B cell (primary cell): ENCODE measurements at regions not wholly inside any gene's neighbourhood (a gene's known extent, or its start where the extent isn't known, plus 50 kb on each side); places are given as distances from the start of the nearest gene placed in this dataset.

ENCODE experiments used
- ATAC-seq: fragments of 200-7000 bp; cut with Tn5 transposase; one replicate; pipeline ENCODE4 v1.10.0; 2021; ENCODE audit warnings: low read depth, mild to moderate bottlenecking, moderate number of reproducible peaks, moderate library complexity
- CTCF ChIA-PET: fragments of 350-600 bp; sonication (Branson Sonifier 250); formaldehyde crosslinking; loops from one replicate; lab custom pipeline; 2021; ENCODE audit warnings: antibody characterized with exemption, inconsistent platforms; lab: Charles Lee
- POLR2A ChIA-PET: fragments of 350-600 bp; sonication (Branson Sonifier 250); formaldehyde crosslinking; loops from one replicate; lab custom pipeline; 2021; ENCODE audit warnings: antibody characterized with exemption; lab: Charles Lee
- DNase-seq: peaks from one replicate; pipeline ENCODE4 v3.0.0; 2013
- H2AFZ ChIP-seq: 2 replicates; pipeline ENCODE4 v1.6.1; 2012; ENCODE audit warnings: mild to moderate bottlenecking, low read depth, low read length; ENCODE audit not compliant: insufficient read depth, poor library complexity, severe bottlenecking
- H3K27ac ChIP-seq, 2 donors: 1 replicate in 1 of 2; 2 replicates in 1 of 2; pipeline ENCODE4 v1.5.1; 2012 to 2013; ENCODE audit warnings: low read length in 2 of 2, mild to moderate bottlenecking in 2 of 2, moderate library complexity in 1 of 2
- H3K27me3 ChIP-seq, 4 experiments: fragments of 200-600 bp in 1 of 4; sonication (generic) in 1 of 4; replicated peaks in 1 of 4; 1 replicate in 2 of 4; 2 replicates in 2 of 4; pipeline versions ENCODE4 v1.6.1 to v1.7.0; 2013 to 2016; ENCODE audit warnings: low read length in 3 of 4, mild to moderate bottlenecking in 2 of 4, mixed read lengths in 1 of 4, moderate library complexity in 1 of 4; ENCODE audit not compliant: insufficient read depth in 4 of 4, control insufficient read depth in 3 of 4; ENCODE audit errors: control extremely low read depth in 1 of 4
- H3K36me3 ChIP-seq, 2 experiments: replicated peaks in 1 of 2; 1 replicate in 1 of 2; 2 replicates in 1 of 2; pipeline versions ENCODE4 v1.6.1 to v1.7.1; 2013; ENCODE audit warnings: low read length in 1 of 2; ENCODE audit not compliant: insufficient read depth in 2 of 2, control insufficient read depth in 1 of 2; ENCODE audit errors: control extremely low read depth in 1 of 2, extremely low read depth in 1 of 2
- H3K4me1 ChIP-seq, 2 donors: fragments of 200-600 bp in 1 of 2; sonication (generic) in 1 of 2; 1 replicate in 1 of 2; 2 replicates in 1 of 2; pipeline versions ENCODE4 v1.5.1 to v1.6.1; 2013 to 2017; ENCODE audit warnings: low read length in 2 of 2; ENCODE audit not compliant: control insufficient read depth in 2 of 2, insufficient read depth in 2 of 2
- H3K4me2 ChIP-seq: replicated peaks from 2 replicates; pipeline ENCODE3; 2012; ENCODE audit warnings: mild to moderate bottlenecking, low read depth, low read length; ENCODE audit not compliant: poor library complexity, severe bottlenecking
- H3K4me3 ChIP-seq, 5 experiments: fragments of 200-600 bp in 1 of 5; sonication (generic) in 1 of 5; 1 replicate in 3 of 5; 2 replicates in 2 of 5; pipeline versions ENCODE4 v1.5.1 to v1.7.0; 2011 to 2016; ENCODE audit warnings: low read length in 4 of 5, mild to moderate bottlenecking in 4 of 5, low read depth in 2 of 5, control low read depth in 1 of 5, moderate library complexity in 1 of 5; ENCODE audit not compliant: insufficient read depth in 1 of 5; ENCODE audit errors: control extremely low read depth in 1 of 5, extremely low read depth in 1 of 5
- H3K79me2 ChIP-seq: fragments of 200-600 bp; sonication (generic); one replicate; pipeline ENCODE4 v1.6.0; 2016; ENCODE audit warnings: low read length; ENCODE audit not compliant: control insufficient read depth, insufficient read depth
- H3K9ac ChIP-seq: fragments of 200-600 bp; sonication (generic); 2 replicates; pipeline ENCODE4 v1.6.1; 2017; ENCODE audit warnings: mild to moderate bottlenecking, low read length, moderate library complexity
- H3K9me3 ChIP-seq, 3 donors: one replicate each; pipeline versions ENCODE4 v1.6.1 to v1.7.1; 2013; ENCODE audit warnings: low read length in 2 of 3; ENCODE audit not compliant: control insufficient read depth in 2 of 3, insufficient read depth in 1 of 3; ENCODE audit errors: control extremely low read depth in 1 of 3
- H4K20me1 ChIP-seq: 2 replicates; pipeline ENCODE4 v1.6.0; 2012; ENCODE audit warnings: mild to moderate bottlenecking, low read length; ENCODE audit not compliant: insufficient read depth, control insufficient read depth, poor library complexity, severe bottlenecking
- H3K27ac Mint-ChIP-seq: one replicate; pipeline ENCODE4 v1.8.0; 2021; ENCODE audit warnings: mixed read lengths
- H3K27me3 Mint-ChIP-seq: one replicate; pipeline ENCODE4 v1.8.0; 2021; ENCODE audit warnings: mixed read lengths
- H3K4me1 Mint-ChIP-seq: one replicate; pipeline ENCODE4 v1.8.0; 2021; ENCODE audit warnings: mixed read lengths
- H3K4me3 Mint-ChIP-seq: one replicate; pipeline ENCODE4 v1.8.0; 2021; ENCODE audit warnings: mixed read lengths
- H3K9me3 Mint-ChIP-seq: one replicate; pipeline ENCODE4 v1.8.0; 2022; ENCODE audit warnings: mixed read lengths; ENCODE audit not compliant: insufficient read depth
- EZH2 ChIP-seq: IDR thresholded peaks from 2 replicates; pipeline ENCODE4 v1.6.1; 2012; ENCODE audit warnings: borderline replicate concordance, low read depth, mild to moderate bottlenecking, moderate library complexity, low read length; ENCODE audit not compliant: insufficient read depth, poor library complexity, severe bottlenecking
- WGBS: methylation state at CpG from one replicate; pipeline ENCODE4 v1.1.5; 2013; ENCODE audit warnings: missing lambda C conversion rate; ENCODE audit not compliant: insufficient coverage; 5-methylcytosine and 5-hydroxymethylcytosine counted together
- intact Hi-C: fragments of 100-400 bp; cut with micrococcal nuclease; formaldehyde crosslinking; loops from one replicate; pipeline ENCODE4 v1.10.0; 2022
- TF ChIP-seq, protein P1 (sequence below): fragments of 200-600 bp; IDR thresholded peaks from one replicate; pipeline ENCODE4 v1.8.0; 2022; ENCODE audit warnings: antibody characterized with exemption, mild to moderate bottlenecking

- Mint-ChIP-seq H3K4me1 (no peaks in the 10 kb centered on the region), H3K27me3 (no peaks in the 10 kb centered on the region), H3K9me3 (no peaks in the 10 kb centered on the region), H3K27ac (no peak overlapping the region), H3K4me3 (no peak overlapping the region)
- Histone ChIP-seq H3K27me3 (no peaks in the 10 kb centered on the region), H4K20me1 (no peaks in the 10 kb centered on the region), H3K27ac (no peak overlapping the region), H3K4me3 (no peak overlapping the region), H3K4me2 (no peak overlapping the region), H3K36me3 (no peaks in the 10 kb centered on the region), H3K9ac (no peak overlapping the region), H3K9me3 (no peaks in the 10 kb centered on the region), H2AFZ (no peak overlapping the region), H3K4me1 (no peaks in the 10 kb centered on the region), H3K79me2 (no peaks in the 10 kb centered on the region)
- DNase-seq = no peak
- ATAC-seq = no peak
- TF ChIP-seq, protein P1, sequence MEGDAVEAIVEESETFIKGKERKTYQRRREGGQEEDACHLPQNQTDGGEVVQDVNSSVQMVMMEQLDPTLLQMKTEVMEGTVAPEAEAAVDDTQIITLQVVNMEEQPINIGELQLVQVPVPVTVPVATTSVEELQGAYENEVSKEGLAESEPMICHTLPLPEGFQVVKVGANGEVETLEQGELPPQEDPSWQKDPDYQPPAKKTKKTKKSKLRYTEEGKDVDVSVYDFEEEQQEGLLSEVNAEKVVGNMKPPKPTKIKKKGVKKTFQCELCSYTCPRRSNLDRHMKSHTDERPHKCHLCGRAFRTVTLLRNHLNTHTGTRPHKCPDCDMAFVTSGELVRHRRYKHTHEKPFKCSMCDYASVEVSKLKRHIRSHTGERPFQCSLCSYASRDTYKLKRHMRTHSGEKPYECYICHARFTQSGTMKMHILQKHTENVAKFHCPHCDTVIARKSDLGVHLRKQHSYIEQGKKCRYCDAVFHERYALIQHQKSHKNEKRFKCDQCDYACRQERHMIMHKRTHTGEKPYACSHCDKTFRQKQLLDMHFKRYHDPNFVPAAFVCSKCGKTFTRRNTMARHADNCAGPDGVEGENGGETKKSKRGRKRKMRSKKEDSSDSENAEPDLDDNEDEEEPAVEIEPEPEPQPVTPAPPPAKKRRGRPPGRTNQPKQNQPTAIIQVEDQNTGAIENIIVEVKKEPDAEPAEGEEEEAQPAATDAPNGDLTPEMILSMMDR = no peak
- no peak for TF ChIP-seq EZH2
- WGBS = no CpG with 5 or more reads among the region's 2 CpGs
- POLR2A ChIA-PET = no interaction called here
- intact Hi-C loops = no loop called here
- CTCF ChIA-PET = no interaction called here
These were observed 205.8 kb upstream of the MAMLD1 start for GRCh38 chrX:150157291-150157690.

DNA sequence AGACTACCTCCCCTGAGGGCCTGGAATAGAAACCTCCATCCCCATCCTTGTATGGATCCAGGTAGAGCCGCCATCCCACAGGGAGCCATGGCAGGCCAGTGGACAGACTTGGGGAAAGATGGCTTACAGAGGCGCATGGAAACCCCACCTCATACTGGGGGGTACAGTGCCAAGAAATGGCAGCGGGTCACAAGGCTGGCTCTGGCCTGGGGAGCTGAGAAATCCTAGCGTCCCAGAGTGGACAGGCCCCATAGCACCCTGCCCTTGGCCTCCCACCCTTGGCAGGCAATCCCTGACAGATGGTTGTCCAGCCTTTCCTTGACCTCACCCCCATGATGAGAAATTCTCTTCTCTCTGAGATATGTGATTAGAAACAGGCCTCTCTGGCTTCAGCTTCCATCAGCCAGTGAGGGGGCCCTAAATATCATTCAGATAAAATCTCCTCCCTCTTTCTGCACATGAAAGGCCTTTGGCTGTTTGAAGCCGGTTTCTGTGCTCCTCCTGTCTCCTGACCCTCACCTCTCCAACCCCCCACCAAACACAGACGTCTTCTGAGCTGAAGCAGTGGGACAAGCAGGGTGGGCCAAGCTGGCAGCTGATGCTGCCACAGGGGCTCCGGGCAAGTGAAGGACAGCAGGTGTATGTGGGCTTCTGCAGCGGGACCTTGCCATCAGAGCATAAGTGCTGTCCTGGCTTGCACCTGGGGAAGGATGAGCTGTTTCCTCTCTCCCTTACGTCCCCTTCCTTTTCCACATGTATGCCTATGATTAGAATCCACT lies 204.4 kb upstream of the MAMLD1 start:
- 100% methylated on average over 1 of the region's 9 CpGs for WGBS
- POLR2A ChIA-PET = no interaction called here
- Histone ChIP-seq H3K4me2 (no peak overlapping the region), H3K36me3 (no peaks in the 10 kb centered on the region), H4K20me1 (no peaks in the 10 kb centered on the region), H3K27me3 (no peaks in the 10 kb centered on the region), H3K9me3 (no peaks in the 10 kb centered on the region), H2AFZ (no peak overlapping the region), H3K4me3 (no peak overlapping the region), H3K9ac (no peak overlapping the region), H3K4me1 (no peaks in the 10 kb centered on the region), H3K79me2 (no peaks in the 10 kb centered on the region), H3K27ac (no peak overlapping the region)
- no peaks in the 10 kb centered on the region for H3K4me1 Mint-ChIP-seq
- CTCF ChIA-PET = no interaction called here
- no peak for DNase-seq
- H3K27ac Mint-ChIP-seq = no peak overlapping the region
- no peaks in the 10 kb centered on the region for H3K9me3 Mint-ChIP-seq
- TF ChIP-seq, protein P1 = no peak
- H3K4me3 Mint-ChIP-seq = no peak overlapping the region
- intact Hi-C loops = no loop called here
- no peaks in the 10 kb centered on the region for H3K27me3 Mint-ChIP-seq
- no peak for ATAC-seq
